ENCODE measurements at regions not wholly inside any gene's neighbourhood (a gene's known extent, or its start where the extent isn't known, plus 50 kb on each side); places are given as distances from the start of the nearest gene placed in this dataset.
"Not testable (repeated sequence)": the region's sequence is repeated elsewhere in the genome, so short reads cannot be mapped to it uniquely, and the experiment has no call there.

DNA sequence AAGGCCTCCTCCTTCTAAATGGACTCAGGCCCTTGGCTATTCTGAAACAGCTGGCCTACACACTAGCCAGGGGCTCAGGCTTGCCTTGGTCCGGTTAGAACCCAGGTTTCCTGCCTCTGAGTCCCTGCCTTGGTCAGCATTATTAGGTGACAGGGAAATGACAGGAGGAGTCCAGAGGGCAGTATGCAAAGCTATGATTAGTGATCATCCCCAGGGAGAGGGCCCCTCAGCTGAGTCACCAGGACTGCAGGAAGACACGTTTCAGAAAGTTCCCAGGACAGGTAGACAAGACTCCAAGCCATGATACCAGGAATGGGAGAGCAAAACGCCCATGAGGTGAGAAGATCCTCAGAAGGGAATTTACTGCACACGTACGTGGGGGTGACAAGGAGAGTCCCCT is 301.1 kb upstream of the COBL start:
- Mint-ChIP-seq H3K27me3 (no peaks in the 10 kb centered on the region), H3K4me3 (no peak overlapping the region), H3K9me3 (peaks cover 7% of the 10 kb centered on the region), H3K36me3 (no peaks in the 10 kb centered on the region), H3K27ac (no peak overlapping the region), H3K4me1 (no peaks in the 10 kb centered on the region)
- no peak for ATAC-seq

GRCh38 chr7:51613911-51614357 is 297.3 kb upstream of the COBL start:
- Mint-ChIP-seq H3K9me3 (peaks cover 6% of the 10 kb centered on the region), H3K4me3 (no peak overlapping the region), H3K4me1 (no peaks in the 10 kb centered on the region), H3K27ac (no peak overlapping the region), H3K36me3 (no peaks in the 10 kb centered on the region), H3K27me3 (no peaks in the 10 kb centered on the region)
- no peak for ATAC-seq

DNA sequence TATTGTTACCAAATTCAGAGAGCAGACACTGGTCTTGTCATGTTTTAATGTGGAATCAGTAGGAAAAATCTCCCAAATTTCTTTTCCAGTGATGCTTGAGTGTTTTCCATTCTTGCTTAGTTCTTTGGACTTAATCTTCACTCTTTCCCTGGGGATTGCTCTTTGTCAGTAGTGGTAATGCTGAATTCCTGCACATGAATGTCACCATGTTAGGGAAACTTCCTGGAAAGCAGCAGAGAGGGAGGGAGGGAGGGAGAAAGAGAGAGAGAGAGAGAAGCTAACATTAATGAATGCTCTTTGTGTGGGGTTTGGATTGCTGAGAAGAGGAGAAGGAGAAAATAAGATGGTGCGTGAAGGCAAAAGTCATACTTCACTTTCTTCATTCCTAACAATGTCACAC is 295.3 kb upstream of the COBL start:
- no peak for ATAC-seq
- H3K27ac Mint-ChIP-seq = no peak overlapping the region
- H3K9me3 Mint-ChIP-seq = peaks cover 4% of the 10 kb centered on the region
- no peaks in the 10 kb centered on the region for H3K27me3 Mint-ChIP-seq
- H3K4me3 Mint-ChIP-seq = no peak overlapping the region
- H3K36me3 Mint-ChIP-seq = no peaks in the 10 kb centered on the region
- H3K4me1 Mint-ChIP-seq = no peaks in the 10 kb centered on the region

- Mint-ChIP-seq H3K27me3 (no peaks in the 10 kb centered on the region), H3K4me1 (no peaks in the 10 kb centered on the region), H3K4me3 (no peak overlapping the region), H3K9me3 (peaks cover 2% of the 10 kb centered on the region), H3K36me3 (no peaks in the 10 kb centered on the region), H3K27ac (no peak overlapping the region)
- no peak for ATAC-seq
These were observed 290.8 kb upstream of the COBL start for GRCh38 chr7:51607447-51607846.

DNA sequence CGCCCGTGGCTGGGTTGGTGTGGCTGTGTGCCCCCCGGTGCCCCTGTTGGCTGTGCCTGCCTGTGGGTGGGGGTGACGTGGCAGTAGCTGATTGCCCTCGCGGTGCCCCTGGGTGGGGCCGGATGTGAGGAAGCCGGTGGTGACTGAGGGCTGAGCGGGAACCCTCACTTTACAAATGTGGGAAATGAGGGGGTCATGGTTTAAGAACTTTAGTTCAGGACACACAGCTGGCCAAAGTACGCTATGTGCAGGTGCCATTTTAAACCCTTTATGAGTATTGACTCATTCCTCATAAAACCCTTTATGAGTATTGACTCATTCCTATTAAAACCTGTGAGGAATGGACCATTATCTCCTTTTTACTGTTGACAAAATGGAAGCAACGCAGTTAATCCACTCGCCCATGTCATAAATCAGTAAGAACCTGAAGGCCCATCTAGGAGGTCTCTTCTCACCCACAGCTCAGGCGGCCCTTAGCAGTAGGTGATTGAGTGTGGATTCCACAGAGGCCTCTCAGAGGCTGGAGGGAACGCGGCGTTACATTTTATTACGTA is 290.1 kb upstream of the COBL start:
- no peaks in the 10 kb centered on the region for H3K36me3 Mint-ChIP-seq
- peaks cover 3% of the 10 kb centered on the region for H3K9me3 Mint-ChIP-seq
- ATAC-seq = no peak
- H3K4me3 Mint-ChIP-seq = no peak overlapping the region
- H3K4me1 Mint-ChIP-seq = no peaks in the 10 kb centered on the region
- no peaks in the 10 kb centered on the region for H3K27me3 Mint-ChIP-seq
- no peak overlapping the region for H3K27ac Mint-ChIP-seq

DNA sequence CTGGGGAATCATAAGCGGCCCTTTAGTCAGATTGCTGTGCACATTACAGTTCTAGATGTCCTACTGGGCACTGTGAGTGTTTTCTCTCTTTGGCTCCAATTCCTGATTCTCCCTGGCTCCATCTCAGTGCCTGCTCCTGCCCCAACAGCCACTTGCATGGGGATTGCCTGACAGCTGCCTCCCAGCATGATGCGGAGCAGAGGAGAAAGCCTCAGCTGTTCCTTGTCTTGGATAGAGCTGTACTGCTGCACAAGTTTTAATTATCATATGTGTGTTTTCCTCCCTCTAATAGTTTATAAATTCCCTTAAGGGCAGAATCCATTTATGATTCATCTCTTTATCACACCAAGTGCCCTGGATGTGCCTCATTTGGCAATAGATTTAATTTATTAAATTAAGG is 285.8 kb upstream of the COBL start:
- Mint-ChIP-seq H3K9me3 (peaks cover 10% of the 10 kb centered on the region), H3K36me3 (no peaks in the 10 kb centered on the region), H3K27me3 (no peaks in the 10 kb centered on the region), H3K4me3 (no peak overlapping the region), H3K27ac (no peak overlapping the region), H3K4me1 (no peaks in the 10 kb centered on the region)
- ATAC-seq = no peak

DNA sequence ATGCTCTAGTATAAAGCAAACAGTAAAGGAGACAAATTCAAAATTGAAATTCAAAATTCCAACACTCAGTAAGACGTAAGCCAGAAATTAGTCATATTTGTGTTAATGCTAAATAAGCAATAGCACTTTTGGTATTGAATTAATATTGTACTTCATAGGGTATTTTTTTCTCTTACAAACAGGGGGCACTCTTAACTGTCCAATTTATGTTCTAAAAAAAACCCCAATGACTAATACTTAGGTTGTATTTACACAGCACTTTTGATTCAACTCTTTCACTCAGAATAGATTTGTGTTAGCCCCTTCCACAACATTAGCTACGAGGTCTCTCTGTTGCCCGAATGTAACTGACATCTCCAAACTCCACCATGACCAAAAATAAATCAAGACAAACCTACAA is 284.9 kb upstream of the COBL start:
- no peaks in the 10 kb centered on the region for H3K27me3 Mint-ChIP-seq
- H3K4me1 Mint-ChIP-seq = no peaks in the 10 kb centered on the region

GRCh38 chr7:51599935-51600334 is 283.3 kb upstream of the COBL start:
- H3K36me3 Mint-ChIP-seq, ATAC-seq, H3K4me3 Mint-ChIP-seq, H3K27me3 Mint-ChIP-seq, H3K27ac Mint-ChIP-seq, H3K4me1 Mint-ChIP-seq: not testable (repeated sequence)
- peaks cover 13% of the 10 kb centered on the region for H3K9me3 Mint-ChIP-seq

More for the DNA sequence above, 284.9 kb upstream of the COBL start:
- H3K9me3 Mint-ChIP-seq = peaks cover 13% of the 10 kb centered on the region
- H3K27ac Mint-ChIP-seq = no peak overlapping the region
- ATAC-seq = no peak
- H3K4me3 Mint-ChIP-seq = no peak overlapping the region
- H3K36me3 Mint-ChIP-seq = no peaks in the 10 kb centered on the region

- no peaks in the 10 kb centered on the region for H3K4me1 Mint-ChIP-seq
- no peak overlapping the region for H3K27ac Mint-ChIP-seq
- H3K36me3 Mint-ChIP-seq = no peaks in the 10 kb centered on the region
- no peak for ATAC-seq
- H3K4me3 Mint-ChIP-seq = no peak overlapping the region
- H3K9me3 Mint-ChIP-seq = peaks cover 9% of the 10 kb centered on the region
- no peaks in the 10 kb centered on the region for H3K27me3 Mint-ChIP-seq
These were observed 277.0 kb upstream of the COBL start for GRCh38 chr7:51593628-51594027.

- Mint-ChIP-seq H3K4me3 (no peak overlapping the region), H3K27ac (no peak overlapping the region), H3K36me3 (no peaks in the 10 kb centered on the region), H3K9me3 (peaks cover 8% of the 10 kb centered on the region), H3K4me1 (no peaks in the 10 kb centered on the region), H3K27me3 (no peaks in the 10 kb centered on the region)
- no peak for ATAC-seq
These were observed 276.4 kb upstream of the COBL start for GRCh38 chr7:51592842-51593599.

- H3K9me3 Mint-ChIP-seq = peaks cover 3% of the 10 kb centered on the region
- H3K4me3 Mint-ChIP-seq = no peak overlapping the region
- no peaks in the 10 kb centered on the region for H3K27me3 Mint-ChIP-seq
- H3K4me1 Mint-ChIP-seq = no peaks in the 10 kb centered on the region
- H3K36me3 Mint-ChIP-seq = no peaks in the 10 kb centered on the region
- no peak overlapping the region for H3K27ac Mint-ChIP-seq
- ATAC-seq = no peak
These were observed 274.6 kb upstream of the COBL start for GRCh38 chr7:51591223-51591622.

- peaks cover 3% of the 10 kb centered on the region for H3K9me3 Mint-ChIP-seq
- no peak for ATAC-seq
- no peaks in the 10 kb centered on the region for H3K27me3 Mint-ChIP-seq
- H3K27ac Mint-ChIP-seq = no peak overlapping the region
- H3K4me3 Mint-ChIP-seq = no peak overlapping the region
- H3K36me3 Mint-ChIP-seq = no peaks in the 10 kb centered on the region
- H3K4me1 Mint-ChIP-seq = no peaks in the 10 kb centered on the region
These were observed 274.1 kb upstream of the COBL start for GRCh38 chr7:51590746-51591145.

GRCh38 chr7:51589111-51589510 is 272.5 kb upstream of the COBL start:
- no peak overlapping the region for H3K27ac Mint-ChIP-seq

DNA sequence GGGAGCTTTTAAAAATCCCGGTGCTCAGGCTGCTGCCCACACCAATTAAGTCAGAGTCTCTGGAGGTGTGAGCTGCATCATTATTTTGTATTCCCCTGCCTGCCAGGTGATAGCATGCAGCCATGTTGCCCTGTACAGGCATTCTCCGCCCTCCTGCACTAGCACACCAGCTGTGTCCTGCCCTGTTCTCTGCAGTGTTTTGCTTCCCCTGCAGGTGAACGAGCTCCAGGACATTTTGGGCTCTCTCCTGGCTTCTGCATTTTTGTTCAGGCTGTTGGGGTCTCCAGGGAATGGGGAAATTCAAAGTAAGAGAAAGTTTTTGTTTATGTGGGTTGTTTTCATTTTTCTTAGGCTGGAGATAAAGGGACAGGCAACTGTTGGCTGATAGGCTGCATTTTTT is 271.0 kb upstream of the COBL start:
- Mint-ChIP-seq H3K27me3 (no peaks in the 10 kb centered on the region), H3K36me3 (no peaks in the 10 kb centered on the region), H3K9me3 (peaks cover 3% of the 10 kb centered on the region), H3K27ac (no peak overlapping the region), H3K4me3 (no peak overlapping the region), H3K4me1 (no peaks in the 10 kb centered on the region)
- ATAC-seq = no peak

More at GRCh38 chr7:51589111-51589510, 272.5 kb upstream of the COBL start:
- H3K4me1 Mint-ChIP-seq = no peaks in the 10 kb centered on the region
- no peaks in the 10 kb centered on the region for H3K36me3 Mint-ChIP-seq
- no peaks in the 10 kb centered on the region for H3K27me3 Mint-ChIP-seq
- peaks cover 3% of the 10 kb centered on the region for H3K9me3 Mint-ChIP-seq
- no peak overlapping the region for H3K4me3 Mint-ChIP-seq
- no peak for ATAC-seq

DNA sequence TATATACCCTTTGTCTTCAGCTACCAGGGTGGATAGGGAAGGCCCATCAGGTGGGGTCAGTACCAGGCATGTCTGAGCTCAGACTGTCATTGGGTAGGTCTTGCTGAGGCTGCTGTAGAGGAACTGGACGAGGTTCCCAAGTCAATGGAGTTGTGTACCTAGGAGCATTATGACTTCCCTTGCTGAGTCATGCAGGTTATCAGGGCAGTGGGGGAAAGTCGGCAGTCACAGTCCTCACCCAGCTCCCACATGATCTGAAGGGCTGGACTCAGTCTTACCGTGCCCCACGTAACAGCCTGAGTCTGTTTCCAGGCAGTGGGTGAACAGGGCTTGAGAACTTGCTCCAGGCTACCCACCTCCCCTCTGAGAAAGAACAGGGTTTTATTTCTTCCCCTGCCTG is 260.8 kb upstream of the COBL start:
- Mint-ChIP-seq H3K36me3 (no peaks in the 10 kb centered on the region), H3K27me3 (no peaks in the 10 kb centered on the region), H3K27ac (no peak overlapping the region), H3K9me3 (peaks cover 11% of the 10 kb centered on the region), H3K4me1 (no peaks in the 10 kb centered on the region), H3K4me3 (no peak overlapping the region)
- ATAC-seq = no peak

DNA sequence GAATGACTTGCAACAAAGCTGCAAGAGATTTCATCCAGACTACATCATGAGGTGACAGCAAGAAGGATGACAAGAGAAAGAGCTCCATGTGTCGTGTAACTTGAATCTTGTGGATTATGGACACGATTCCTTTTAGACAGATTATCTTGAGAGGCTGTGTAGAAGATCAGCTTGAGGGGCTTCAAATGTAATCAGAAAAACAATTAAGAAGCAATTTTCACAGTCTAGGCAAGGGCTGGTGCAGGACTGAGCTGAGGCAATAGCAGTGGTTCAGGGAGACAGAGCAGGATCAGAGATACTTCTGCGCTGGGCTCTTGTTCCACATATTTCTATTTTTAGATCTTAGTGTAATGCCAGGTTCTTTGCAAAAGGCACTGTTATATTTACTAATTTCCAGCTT is 253.0 kb upstream of the COBL start:
- no peaks in the 10 kb centered on the region for H3K36me3 Mint-ChIP-seq
- peaks cover 6% of the 10 kb centered on the region for H3K9me3 Mint-ChIP-seq
- H3K4me1 Mint-ChIP-seq = no peaks in the 10 kb centered on the region
- no peak overlapping the region for H3K27ac Mint-ChIP-seq
- H3K27me3 Mint-ChIP-seq = no peaks in the 10 kb centered on the region
- H3K4me3 Mint-ChIP-seq = no peak overlapping the region
- no peak for ATAC-seq
